ENCODE measurements at regions not wholly inside any gene's neighbourhood (a gene's known extent, or its start where the extent isn't known, plus 50 kb on each side); places are given as distances from the start of the nearest gene placed in this dataset.
"Not testable (repeated sequence)": the region's sequence is repeated elsewhere in the genome, so short reads cannot be mapped to it uniquely, and the experiment has no call there.

DNA sequence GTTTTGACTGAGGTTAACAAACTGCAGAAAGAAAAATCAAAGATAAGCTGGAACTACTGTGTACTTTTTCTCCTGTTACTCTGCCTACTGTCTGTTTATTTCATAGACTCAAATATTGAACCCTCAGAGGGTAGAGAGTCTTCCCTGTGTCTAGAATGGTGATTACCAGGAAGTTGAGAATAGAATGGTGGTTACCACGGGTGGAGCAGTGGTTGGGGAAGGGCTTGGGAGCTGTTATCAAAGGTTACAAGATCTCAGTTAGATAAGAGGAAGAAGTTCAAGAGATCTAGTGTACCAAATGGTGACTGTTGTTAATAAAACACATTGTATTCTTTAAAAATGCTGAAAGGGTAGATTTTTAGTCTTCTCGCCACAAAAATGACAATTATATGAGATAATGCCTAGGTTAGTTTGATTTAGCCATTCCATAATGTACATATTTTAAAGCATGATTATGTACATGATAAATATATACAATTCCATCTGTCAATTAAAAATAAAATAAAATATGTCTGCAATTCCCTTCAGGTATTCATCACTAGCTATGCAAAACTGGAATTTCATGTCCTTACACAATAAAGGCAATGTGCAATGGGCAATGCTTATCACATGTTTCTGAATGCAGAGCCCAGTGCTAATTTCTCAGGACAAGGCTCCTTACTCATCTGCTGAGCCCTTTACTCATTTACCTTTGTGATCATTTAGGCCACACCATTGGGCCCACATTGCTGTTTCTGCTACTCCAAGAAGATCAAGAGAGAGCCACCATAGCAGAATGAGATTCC is 474.3 kb upstream of the CAMK1G start:
- no peak for DNase-seq
- Mint-ChIP-seq H3K27ac (no peak overlapping the region), H3K36me3 (ENCODE audit: low read depth) (no peaks in the 10 kb centered on the region), H3K9me3 (no peaks in the 10 kb centered on the region), H3K4me3 (no peak overlapping the region), H3K27me3 (ENCODE audit: low read depth) (peaks cover 2% of the 10 kb centered on the region), H3K4me1 (ENCODE audit: low read depth) (no peaks in the 10 kb centered on the region)
- intact Hi-C loops (cut with micrococcal nuclease) = no loop called here
- CTCF ChIA-PET = no interaction called here

GRCh38 chr1:209113521-209113920 is 470.0 kb upstream of the CAMK1G start:
- H3K9me3 Mint-ChIP-seq = no peaks in the 10 kb centered on the region
- no peak overlapping the region for H3K27ac Mint-ChIP-seq
- DNase-seq = no peak
- H3K27me3 Mint-ChIP-seq (ENCODE audit: low read depth) = peaks cover 2% of the 10 kb centered on the region
- H3K4me1 Mint-ChIP-seq (ENCODE audit: low read depth) = no peaks in the 10 kb centered on the region
- H3K4me3 Mint-ChIP-seq = no peak overlapping the region
- intact Hi-C loops (cut with micrococcal nuclease) = no loop called here
- no peaks in the 10 kb centered on the region for H3K36me3 Mint-ChIP-seq (ENCODE audit: low read depth)
- CTCF ChIA-PET = no interaction called here

DNA sequence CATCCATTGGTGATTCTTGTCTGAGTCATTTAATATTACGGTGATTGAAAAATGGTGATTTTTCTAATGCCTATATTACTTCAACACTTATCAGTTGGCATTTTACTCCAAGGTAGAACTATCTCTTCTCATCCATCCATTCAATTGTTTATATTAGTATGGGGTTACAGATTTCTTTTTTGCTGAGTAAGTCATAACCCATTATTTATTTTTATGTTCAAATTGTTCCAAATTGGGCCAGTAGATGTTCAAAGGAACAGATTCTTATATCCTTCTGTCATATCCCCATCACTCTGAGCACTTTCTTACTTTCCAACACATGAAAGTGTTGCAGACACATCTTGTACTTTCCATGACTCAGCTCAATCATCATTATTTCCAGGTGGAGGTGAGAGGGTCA is 466.8 kb upstream of the CAMK1G start:
- CTCF ChIA-PET = no interaction called here
- H3K4me3 Mint-ChIP-seq = no peak overlapping the region
- H3K36me3 Mint-ChIP-seq (ENCODE audit: low read depth) = no peaks in the 10 kb centered on the region
- H3K9me3 Mint-ChIP-seq = no peaks in the 10 kb centered on the region
- peaks cover 9% of the 10 kb centered on the region for H3K27me3 Mint-ChIP-seq (ENCODE audit: low read depth)
- no peak for DNase-seq
- intact Hi-C loops (cut with micrococcal nuclease) = no loop called here
- H3K27ac Mint-ChIP-seq = no peak overlapping the region
- no peaks in the 10 kb centered on the region for H3K4me1 Mint-ChIP-seq (ENCODE audit: low read depth)

DNA sequence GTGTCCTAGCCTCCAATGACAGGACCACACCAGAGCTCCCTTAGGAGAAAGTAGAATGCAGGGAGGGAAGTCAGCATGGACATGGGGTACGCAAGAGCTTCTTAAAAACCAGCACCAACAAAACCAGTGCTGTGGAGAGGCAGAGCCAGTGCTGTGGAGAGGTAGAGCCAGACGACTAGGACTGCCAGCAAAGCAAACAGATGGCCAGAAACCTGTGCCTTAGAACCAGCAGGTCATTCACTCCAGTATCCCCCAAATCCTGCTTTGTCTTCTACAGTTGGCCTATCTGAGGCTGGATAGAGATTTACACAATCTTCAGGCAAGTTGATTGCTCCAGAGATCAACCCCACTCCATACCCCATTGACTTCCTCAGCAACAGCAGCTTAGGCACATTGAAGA is 459.9 kb upstream of the CAMK1G start:
- peaks cover 15% of the 10 kb centered on the region for H3K27me3 Mint-ChIP-seq (ENCODE audit: low read depth)
- no peak overlapping the region for H3K4me3 Mint-ChIP-seq
- intact Hi-C loops (cut with micrococcal nuclease) = no loop called here
- no peak for DNase-seq
- H3K27ac Mint-ChIP-seq = no peak overlapping the region
- no peaks in the 10 kb centered on the region for H3K4me1 Mint-ChIP-seq (ENCODE audit: low read depth)
- H3K36me3 Mint-ChIP-seq (ENCODE audit: low read depth) = no peaks in the 10 kb centered on the region
- no peaks in the 10 kb centered on the region for H3K9me3 Mint-ChIP-seq
- CTCF ChIA-PET = interaction anchor here (0.6 to 1.1 kb wide), 2 partner anchors 43 to 69 kb away, joined by 4 to 5 read pairs; no protein-coding TSS in a partner anchor

- H3K4me3 Mint-ChIP-seq; DNase-seq; H3K4me1 Mint-ChIP-seq (ENCODE audit: low read depth); H3K27me3 Mint-ChIP-seq (ENCODE audit: low read depth); H3K36me3 Mint-ChIP-seq (ENCODE audit: low read depth); H3K27ac Mint-ChIP-seq; CTCF ChIA-PET; intact Hi-C loops (cut with micrococcal nuclease); H3K9me3 Mint-ChIP-seq: not testable (repeated sequence)
These were observed 454.4 kb upstream of the CAMK1G start for GRCh38 chr1:209129091-209129490.

GRCh38 chr1:209130886-209131285 is 452.6 kb upstream of the CAMK1G start:
- Mint-ChIP-seq H3K4me3 (no peak overlapping the region), H3K27ac (no peak overlapping the region), H3K4me1 (ENCODE audit: low read depth) (no peaks in the 10 kb centered on the region), H3K36me3 (ENCODE audit: low read depth) (no peaks in the 10 kb centered on the region), H3K27me3 (ENCODE audit: low read depth) (no peaks in the 10 kb centered on the region), H3K9me3 (peaks cover 2% of the 10 kb centered on the region)
- intact Hi-C loops (cut with micrococcal nuclease) = no loop called here
- DNase-seq = no peak
- CTCF ChIA-PET = no interaction called here

DNA sequence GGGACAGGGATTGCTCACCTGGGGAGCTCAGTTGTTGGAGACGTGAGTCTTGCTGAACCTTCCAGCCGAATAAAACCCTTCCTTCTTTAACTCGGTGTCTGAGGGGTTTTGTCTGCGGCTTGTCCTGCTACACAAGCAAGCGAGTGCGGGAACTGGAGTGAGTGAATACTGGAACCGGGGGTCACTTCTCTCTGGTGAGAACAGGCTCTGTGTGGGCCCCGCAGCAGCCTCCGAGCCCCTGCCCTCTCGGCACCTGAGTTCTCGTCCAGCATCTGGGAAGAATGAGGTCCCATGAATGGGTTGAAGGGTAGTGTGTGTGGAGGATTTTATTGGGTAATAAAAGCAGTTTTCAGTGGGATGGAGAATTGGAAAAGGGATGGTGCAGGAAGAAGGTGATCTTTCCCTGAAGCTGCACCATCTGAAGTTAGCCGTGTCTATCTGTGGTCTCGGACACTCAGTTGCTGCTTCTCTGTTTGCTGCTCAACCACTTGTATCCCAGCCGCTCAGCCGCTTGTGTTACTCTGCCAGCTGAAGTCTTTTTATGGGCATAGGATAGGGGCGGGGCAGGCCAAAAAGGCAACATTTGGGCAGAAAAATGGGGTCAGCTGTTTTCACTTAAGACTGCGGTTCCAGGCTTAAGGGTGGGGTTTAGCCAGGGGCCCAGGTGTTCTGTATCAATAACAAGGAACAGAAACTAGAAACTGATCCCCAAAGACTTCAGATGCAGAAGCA is 450.6 kb upstream of the CAMK1G start:
- intact Hi-C loops (cut with micrococcal nuclease) = no loop called here
- Mint-ChIP-seq H3K9me3 (peaks cover 2% of the 10 kb centered on the region), H3K27ac (no peak overlapping the region), H3K27me3 (ENCODE audit: low read depth) (no peaks in the 10 kb centered on the region), H3K36me3 (ENCODE audit: low read depth) (no peaks in the 10 kb centered on the region), H3K4me3 (no peak overlapping the region), H3K4me1 (ENCODE audit: low read depth) (no peaks in the 10 kb centered on the region)
- no peak for DNase-seq
- CTCF ChIA-PET = no interaction called here

DNA sequence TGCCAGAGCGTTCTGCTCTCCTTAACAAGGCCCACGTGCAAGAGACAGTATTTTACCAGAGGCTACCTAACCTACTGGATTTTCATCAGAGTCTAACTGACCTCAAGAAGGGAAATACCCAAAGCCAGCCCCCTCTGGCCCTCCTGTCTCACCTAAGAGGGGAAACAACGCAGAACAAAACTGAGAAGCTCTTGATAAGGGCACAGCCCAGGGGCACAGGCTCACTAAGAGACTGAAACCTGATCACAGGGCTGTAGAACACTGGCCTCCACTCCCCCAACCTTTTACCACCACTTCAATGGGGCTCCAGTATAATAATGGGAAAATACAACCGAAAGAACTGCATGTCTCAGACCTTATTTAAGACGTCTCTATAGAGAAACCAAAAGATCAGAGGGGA is 449.5 kb upstream of the CAMK1G start:
- Mint-ChIP-seq H3K9me3 (peaks cover 2% of the 10 kb centered on the region), H3K36me3 (ENCODE audit: low read depth) (no peaks in the 10 kb centered on the region), H3K4me1 (ENCODE audit: low read depth) (no peaks in the 10 kb centered on the region), H3K27me3 (ENCODE audit: low read depth) (no peaks in the 10 kb centered on the region), H3K27ac (no peak overlapping the region), H3K4me3 (no peak overlapping the region)
- intact Hi-C loops (cut with micrococcal nuclease) = no loop called here
- CTCF ChIA-PET = no interaction called here
- no peak for DNase-seq

GRCh38 chr1:209143916-209144315 is 439.6 kb upstream of the CAMK1G start:
- intact Hi-C loops (cut with micrococcal nuclease) = no loop called here
- no peak overlapping the region for H3K27ac Mint-ChIP-seq
- no peaks in the 10 kb centered on the region for H3K36me3 Mint-ChIP-seq (ENCODE audit: low read depth)
- H3K27me3 Mint-ChIP-seq (ENCODE audit: low read depth) = no peaks in the 10 kb centered on the region
- no peaks in the 10 kb centered on the region for H3K4me1 Mint-ChIP-seq (ENCODE audit: low read depth)
- no peak for DNase-seq
- H3K4me3 Mint-ChIP-seq = no peak overlapping the region
- CTCF ChIA-PET = no interaction called here
- H3K9me3 Mint-ChIP-seq = no peaks in the 10 kb centered on the region

- H3K27ac Mint-ChIP-seq = no peak overlapping the region
- H3K27me3 Mint-ChIP-seq (ENCODE audit: low read depth) = no peaks in the 10 kb centered on the region
- H3K36me3 Mint-ChIP-seq (ENCODE audit: low read depth) = no peaks in the 10 kb centered on the region
- no peaks in the 10 kb centered on the region for H3K9me3 Mint-ChIP-seq
- intact Hi-C loops (cut with micrococcal nuclease) = no loop called here
- no peak overlapping the region for H3K4me3 Mint-ChIP-seq
- no peaks in the 10 kb centered on the region for H3K4me1 Mint-ChIP-seq (ENCODE audit: low read depth)
- DNase-seq = peak; percentile 23
- CTCF ChIA-PET = no interaction called here
These were observed 433.4 kb upstream of the CAMK1G start for GRCh38 chr1:209150114-209150513.

- Mint-ChIP-seq H3K27ac (no peak overlapping the region), H3K36me3 (ENCODE audit: low read depth) (no peaks in the 10 kb centered on the region), H3K27me3 (ENCODE audit: low read depth) (no peaks in the 10 kb centered on the region), H3K4me3 (no peak overlapping the region), H3K9me3 (no peaks in the 10 kb centered on the region), H3K4me1 (ENCODE audit: low read depth) (no peaks in the 10 kb centered on the region)
- no peak for DNase-seq
- intact Hi-C loops (cut with micrococcal nuclease) = no loop called here
- CTCF ChIA-PET = no interaction called here
These were observed 430.1 kb upstream of the CAMK1G start for GRCh38 chr1:209153411-209153810.

- H3K27me3 Mint-ChIP-seq (ENCODE audit: low read depth) = no peaks in the 10 kb centered on the region
- no peak overlapping the region for H3K27ac Mint-ChIP-seq
- H3K36me3 Mint-ChIP-seq (ENCODE audit: low read depth) = no peaks in the 10 kb centered on the region
- H3K4me1 Mint-ChIP-seq (ENCODE audit: low read depth) = no peaks in the 10 kb centered on the region
- no peaks in the 10 kb centered on the region for H3K9me3 Mint-ChIP-seq
- no peak for DNase-seq
- CTCF ChIA-PET = no interaction called here
- intact Hi-C loops (cut with micrococcal nuclease) = no loop called here
- H3K4me3 Mint-ChIP-seq = no peak overlapping the region
These were observed 428.6 kb upstream of the CAMK1G start for GRCh38 chr1:209154912-209155311.

- intact Hi-C loops (cut with micrococcal nuclease) = no loop called here
- Mint-ChIP-seq H3K4me3 (no peak overlapping the region), H3K4me1 (ENCODE audit: low read depth) (no peaks in the 10 kb centered on the region), H3K27me3 (ENCODE audit: low read depth) (no peaks in the 10 kb centered on the region), H3K27ac (no peak overlapping the region), H3K36me3 (ENCODE audit: low read depth) (no peaks in the 10 kb centered on the region), H3K9me3 (no peaks in the 10 kb centered on the region)
- CTCF ChIA-PET = no interaction called here
- no peak for DNase-seq
These were observed 428.0 kb upstream of the CAMK1G start for GRCh38 chr1:209155546-209155945.

All from activated naive CD4-positive, alpha-beta T cell treated with anti-CD3 and anti-CD28 coated beads for 36 hours (primary cell).